ENCODE measurements at regions not wholly inside any gene's neighbourhood (a gene's known extent, or its start where the extent isn't known, plus 50 kb on each side); places are given as distances from the start of the nearest gene placed in this dataset.

DNA sequence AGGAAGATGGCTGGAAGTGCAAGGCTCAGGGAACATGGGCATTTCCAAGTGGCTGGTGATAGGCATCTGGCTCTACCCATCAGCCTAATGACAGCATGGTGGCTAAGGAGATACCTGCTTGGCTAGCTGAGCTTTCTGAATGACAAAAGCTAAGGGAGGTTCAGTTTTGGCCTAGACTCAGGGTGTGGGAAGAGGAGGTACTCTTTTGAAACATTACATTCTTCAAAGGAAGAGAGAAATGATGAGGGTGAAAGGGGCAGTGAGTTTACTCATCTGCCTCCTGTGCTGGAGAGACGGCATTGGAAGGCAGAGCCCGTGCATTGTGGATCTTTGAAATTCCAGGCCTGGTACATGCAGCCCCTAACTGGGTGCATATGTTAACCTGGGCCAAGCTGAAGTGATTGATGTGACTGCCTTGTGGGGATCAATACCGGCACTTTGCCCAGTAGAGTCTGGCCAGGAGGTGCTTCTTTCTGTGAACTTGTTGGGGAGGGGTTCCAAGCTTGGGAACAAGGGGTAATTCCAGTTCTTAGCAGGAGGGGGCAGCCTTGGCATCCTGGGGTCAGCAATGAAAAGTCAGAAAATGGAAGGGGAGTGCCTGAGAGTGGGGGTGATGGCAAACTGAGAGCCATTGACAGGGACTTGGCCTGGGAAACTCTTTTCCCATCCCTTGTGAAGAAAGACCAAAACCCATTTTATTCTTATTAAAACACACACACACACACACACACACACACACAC, 108.6 kb downstream of the ACER2 start:
- TF ChIP-seq, protein P1, sequence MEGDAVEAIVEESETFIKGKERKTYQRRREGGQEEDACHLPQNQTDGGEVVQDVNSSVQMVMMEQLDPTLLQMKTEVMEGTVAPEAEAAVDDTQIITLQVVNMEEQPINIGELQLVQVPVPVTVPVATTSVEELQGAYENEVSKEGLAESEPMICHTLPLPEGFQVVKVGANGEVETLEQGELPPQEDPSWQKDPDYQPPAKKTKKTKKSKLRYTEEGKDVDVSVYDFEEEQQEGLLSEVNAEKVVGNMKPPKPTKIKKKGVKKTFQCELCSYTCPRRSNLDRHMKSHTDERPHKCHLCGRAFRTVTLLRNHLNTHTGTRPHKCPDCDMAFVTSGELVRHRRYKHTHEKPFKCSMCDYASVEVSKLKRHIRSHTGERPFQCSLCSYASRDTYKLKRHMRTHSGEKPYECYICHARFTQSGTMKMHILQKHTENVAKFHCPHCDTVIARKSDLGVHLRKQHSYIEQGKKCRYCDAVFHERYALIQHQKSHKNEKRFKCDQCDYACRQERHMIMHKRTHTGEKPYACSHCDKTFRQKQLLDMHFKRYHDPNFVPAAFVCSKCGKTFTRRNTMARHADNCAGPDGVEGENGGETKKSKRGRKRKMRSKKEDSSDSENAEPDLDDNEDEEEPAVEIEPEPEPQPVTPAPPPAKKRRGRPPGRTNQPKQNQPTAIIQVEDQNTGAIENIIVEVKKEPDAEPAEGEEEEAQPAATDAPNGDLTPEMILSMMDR (IDR thresholded peaks at IDR 0.05; ENCODE audit: extremely low read depth, missing control alignments), result peak; percentile 40
- peak; percentile 25 for DNase-seq (ENCODE audit: low spot score)

DNA sequence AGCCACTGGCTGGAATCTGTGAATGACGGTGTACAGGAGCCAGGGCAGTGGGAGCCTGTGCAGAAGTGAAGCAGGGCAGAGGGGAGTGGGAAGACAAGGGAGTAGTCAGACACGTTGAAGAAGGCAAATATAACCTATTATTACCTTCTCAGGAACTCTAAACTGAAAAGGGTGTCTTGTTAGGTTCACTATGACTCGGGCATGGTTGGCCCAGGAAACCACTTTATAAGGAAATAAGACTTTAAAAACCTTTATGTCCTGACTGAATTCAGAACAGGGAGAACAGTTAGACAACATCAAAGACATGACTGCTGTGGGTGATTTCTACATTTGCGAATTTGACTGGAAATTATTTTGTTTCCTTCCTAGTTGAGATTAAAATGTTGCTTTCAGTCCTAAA, 107.5 kb downstream of the ACER2 start:
- TF ChIP-seq, protein P1 (IDR thresholded peaks at IDR 0.05; ENCODE audit: extremely low read depth, missing control alignments), result no peak
- DNase-seq (ENCODE audit: low spot score), result no peak

DNA sequence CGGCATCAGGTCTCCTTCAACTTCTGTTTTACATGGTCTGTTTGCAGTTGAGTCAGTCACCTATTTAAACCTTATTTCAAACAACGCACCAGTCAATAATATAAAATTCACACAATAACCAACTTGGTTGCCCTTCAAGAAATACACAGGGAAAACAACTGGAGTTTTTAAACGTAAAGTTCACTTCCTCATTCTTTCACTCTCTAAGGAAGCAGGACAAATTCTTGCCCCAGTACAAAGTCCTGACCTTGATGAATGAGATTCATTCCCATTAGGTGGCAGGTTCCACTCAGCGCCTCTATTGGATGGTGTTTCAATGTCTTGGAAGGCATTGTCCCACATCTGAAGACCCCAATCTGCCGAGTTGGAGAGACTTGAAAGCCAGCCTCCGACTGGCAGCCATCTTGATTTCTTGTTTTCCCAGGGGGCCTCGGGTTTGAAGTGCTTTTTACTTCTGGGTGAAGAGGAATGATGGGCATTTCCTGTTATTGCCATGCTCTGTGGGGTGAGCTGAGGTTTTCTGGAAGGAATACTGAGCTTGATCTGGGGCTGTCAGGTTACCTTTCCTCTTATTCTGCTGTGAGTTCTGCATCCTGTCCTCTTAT, 105.0 kb downstream of the ACER2 start:
- TF ChIP-seq, protein P1 (IDR thresholded peaks at IDR 0.05; ENCODE audit: extremely low read depth, missing control alignments), result no peak
- DNase-seq (ENCODE audit: low spot score), result no peak

DNA sequence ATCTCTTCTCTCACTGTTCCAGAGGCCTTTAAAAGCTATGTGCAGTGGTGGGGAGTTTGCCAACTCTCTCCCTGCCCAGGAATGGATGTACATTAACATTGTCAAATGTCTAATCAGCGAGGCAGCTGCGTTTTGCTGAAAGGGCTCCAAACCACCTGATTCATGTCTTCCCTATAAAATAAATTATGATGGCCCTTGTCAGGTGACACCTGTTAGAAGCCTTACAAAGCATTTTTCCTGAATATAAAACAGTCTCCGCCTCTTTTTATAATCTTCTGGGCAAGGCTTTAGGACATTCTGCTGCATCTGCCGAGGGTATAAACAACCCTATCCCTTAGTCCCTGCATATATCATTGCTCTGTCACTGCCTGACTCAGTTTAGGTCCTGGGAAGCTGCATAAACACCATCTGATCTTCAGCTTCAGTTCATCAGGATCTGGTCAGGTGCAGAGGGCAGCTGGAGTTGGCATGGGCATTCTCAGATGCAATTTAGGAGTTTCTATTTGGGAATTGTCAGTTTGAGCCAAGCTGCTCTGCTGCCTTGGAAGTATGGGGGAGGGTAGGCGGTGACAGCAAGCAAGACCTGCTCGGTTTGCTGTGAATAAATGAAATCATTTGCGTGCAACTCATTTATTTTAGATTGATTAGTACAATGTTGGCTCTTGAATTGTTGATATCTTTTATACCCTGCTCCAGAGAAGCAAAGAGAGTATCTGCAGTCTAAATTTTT, 103.5 kb downstream of the ACER2 start:
- no peak for DNase-seq (ENCODE audit: low spot score)

DNA sequence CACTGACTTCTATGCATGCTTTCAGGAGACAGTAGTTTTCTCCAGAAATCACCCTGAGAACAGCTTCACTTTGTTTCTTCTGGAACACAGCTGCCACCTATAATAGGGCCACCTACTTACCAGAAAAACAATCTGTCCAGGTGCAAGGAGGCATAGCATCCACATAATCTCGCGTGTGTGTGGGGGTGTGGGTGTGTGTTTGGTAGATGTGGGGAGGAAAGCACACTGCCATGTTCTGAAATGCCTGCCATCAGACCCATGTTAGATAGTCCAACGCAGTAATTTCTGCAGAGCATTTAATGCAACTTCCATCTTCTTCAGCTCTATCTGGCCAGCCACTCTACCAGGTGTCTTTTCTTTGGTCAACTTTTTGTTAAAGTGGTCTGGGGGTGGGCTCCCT, 102.9 kb downstream of the ACER2 start:
- TF ChIP-seq, protein P1 (IDR thresholded peaks at IDR 0.05; ENCODE audit: extremely low read depth, missing control alignments), result no peak
- no peak for DNase-seq (ENCODE audit: low spot score)

More for the DNA sequence above, 103.5 kb downstream of the ACER2 start:
- TF ChIP-seq, protein P1 (IDR thresholded peaks at IDR 0.05; ENCODE audit: extremely low read depth, missing control alignments), result no peak

DNA sequence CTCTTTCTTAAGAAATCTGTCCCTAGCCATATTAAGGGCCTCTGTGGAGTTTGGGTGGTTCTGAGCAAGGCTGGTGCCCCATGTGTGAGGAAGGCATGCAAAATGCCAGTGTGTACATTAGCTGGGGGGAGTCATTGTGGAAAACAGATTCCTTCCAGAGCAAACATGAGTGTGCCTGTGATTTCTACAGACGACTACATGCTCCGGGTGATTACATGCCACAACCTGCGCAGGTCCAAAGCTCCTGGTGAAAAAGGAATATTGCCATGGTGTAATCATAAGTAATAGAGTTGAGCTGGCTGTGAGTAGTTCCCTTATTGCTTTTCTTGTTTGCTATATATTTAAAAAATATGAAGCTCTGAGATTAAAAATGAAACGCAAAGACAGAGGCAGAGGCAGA, 102.1 kb downstream of the ACER2 start:
- DNase-seq (ENCODE audit: low spot score), result no peak
- TF ChIP-seq, protein P1 (IDR thresholded peaks at IDR 0.05; ENCODE audit: extremely low read depth, missing control alignments), result no peak
